Mammary epithelial cell (primary cell): ENCODE measurements at regions not wholly inside any gene's neighbourhood (a gene's known extent, or its start where the extent isn't known, plus 50 kb on each side); places are given as distances from the start of the nearest gene placed in this dataset.

Source experiments
- EZH2 ChIP-seq: IDR thresholded peaks from 2 replicates; pipeline ENCODE4 v1.6.1; 2012; ENCODE audit warnings: low read length, inconsistent platforms, borderline replicate concordance
- TF ChIP-seq, protein P1 (sequence below), 2 donors: IDR thresholded peaks in 1 of 2; conservative IDR thresholded peaks in 1 of 2; 2 replicates each; pipeline ENCODE4 v1.5.1; 2011 to 2012; ENCODE audit warnings: inconsistent platforms in 2 of 2, low read length in 2 of 2, mild to moderate bottlenecking in 2 of 2, control low read depth in 1 of 2, low read depth in 1 of 2; ENCODE audit not compliant: insufficient read depth in 1 of 2; ENCODE audit errors: extremely low read depth in 1 of 2

- TF ChIP-seq EZH2 = no peak
- TF ChIP-seq, protein P1, sequence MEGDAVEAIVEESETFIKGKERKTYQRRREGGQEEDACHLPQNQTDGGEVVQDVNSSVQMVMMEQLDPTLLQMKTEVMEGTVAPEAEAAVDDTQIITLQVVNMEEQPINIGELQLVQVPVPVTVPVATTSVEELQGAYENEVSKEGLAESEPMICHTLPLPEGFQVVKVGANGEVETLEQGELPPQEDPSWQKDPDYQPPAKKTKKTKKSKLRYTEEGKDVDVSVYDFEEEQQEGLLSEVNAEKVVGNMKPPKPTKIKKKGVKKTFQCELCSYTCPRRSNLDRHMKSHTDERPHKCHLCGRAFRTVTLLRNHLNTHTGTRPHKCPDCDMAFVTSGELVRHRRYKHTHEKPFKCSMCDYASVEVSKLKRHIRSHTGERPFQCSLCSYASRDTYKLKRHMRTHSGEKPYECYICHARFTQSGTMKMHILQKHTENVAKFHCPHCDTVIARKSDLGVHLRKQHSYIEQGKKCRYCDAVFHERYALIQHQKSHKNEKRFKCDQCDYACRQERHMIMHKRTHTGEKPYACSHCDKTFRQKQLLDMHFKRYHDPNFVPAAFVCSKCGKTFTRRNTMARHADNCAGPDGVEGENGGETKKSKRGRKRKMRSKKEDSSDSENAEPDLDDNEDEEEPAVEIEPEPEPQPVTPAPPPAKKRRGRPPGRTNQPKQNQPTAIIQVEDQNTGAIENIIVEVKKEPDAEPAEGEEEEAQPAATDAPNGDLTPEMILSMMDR (conservative IDR thresholded peaks at IDR 0.05 in 1 of 2, IDR thresholded peaks at IDR 0.05 in 1 of 2; ENCODE audit: extremely low read depth in 1 of 2, insufficient read depth in 1 of 2, low read depth in 1 of 2, low read length in 2 of 2) = no peak
These were observed 53.4 kb upstream of the COX20 start for GRCh38 chr1:244782056-244782455.
